ENCODE measurements at regions not wholly inside any gene's neighbourhood (a gene's known extent, or its start where the extent isn't known, plus 50 kb on each side); places are given as distances from the start of the nearest gene placed in this dataset.

- H3K27ac ChIP-seq = no peak overlapping the region
- peaks cover 0 to under 1% of the 10 kb centered on the region in 2 donors for H3K27me3 ChIP-seq
- H3K9me3 ChIP-seq = no peaks in the 10 kb centered on the region
- H3K36me3 ChIP-seq = no peaks in the 10 kb centered on the region
- no peaks in the 10 kb centered on the region for H3K4me1 ChIP-seq
- no peak for DNase-seq (ENCODE audit: low spot score in 2 of 2)
- no peak for TF ChIP-seq POLR2AphosphoS5 (IDR thresholded peaks at IDR 0.05)
- no peak for TF ChIP-seq POLR2A (IDR thresholded peaks at IDR 0.05)
- no peak for TF ChIP-seq CTCF (IDR thresholded peaks at IDR 0.05)
- H3K4me3 ChIP-seq = no peak overlapping the region
- intact Hi-C loops (cut with DNase I; ENCODE audit: low total_unique reads) = loop anchor here (10.0 kb wide), 1 partner anchor 1624 kb away; no protein-coding TSS in a partner anchor
Measured at GRCh38 chr2:175310813-175311504, 129.4 kb upstream of the ATP5MC3 start.

DNA sequence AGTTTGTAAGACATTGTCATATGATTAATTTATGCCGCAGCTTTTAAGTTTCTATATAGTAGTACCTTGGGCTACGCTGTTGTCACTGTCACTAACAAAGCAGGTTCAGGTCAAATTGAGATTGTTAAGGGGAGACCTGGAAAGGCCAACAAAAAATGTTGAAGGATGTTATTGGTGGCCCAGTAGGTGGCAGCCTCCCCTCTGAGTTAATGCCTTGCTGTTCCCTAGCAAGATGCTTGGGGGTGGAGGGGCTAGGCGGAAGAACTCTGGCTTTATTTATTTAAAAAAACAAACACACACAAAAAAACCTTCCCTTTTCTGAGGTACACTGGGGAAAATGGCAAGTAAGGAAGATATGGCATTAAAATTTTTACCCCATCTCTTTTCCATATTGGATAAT, 128.3 kb upstream of the ATP5MC3 start:
- TF ChIP-seq POLR2AphosphoS5 (IDR thresholded peaks at IDR 0.05) (no peak), CTCF (IDR thresholded peaks at IDR 0.05) (no peak), POLR2A (IDR thresholded peaks at IDR 0.05) (no peak)
- Histone ChIP-seq H3K27me3 (peaks cover 0 to 2% of the 10 kb centered on the region in 2 donors), H3K4me1 (no peaks in the 10 kb centered on the region), H3K36me3 (no peaks in the 10 kb centered on the region), H3K9me3 (no peaks in the 10 kb centered on the region), H3K4me3 (no peak overlapping the region), H3K27ac (no peak overlapping the region)
- DNase-seq (ENCODE audit: low spot score in 2 of 2) = no peak
- intact Hi-C loops (cut with DNase I; ENCODE audit: low total_unique reads) = loop anchor here (10.0 kb wide), 1 partner anchor 1625 kb away; no protein-coding TSS in a partner anchor

DNA sequence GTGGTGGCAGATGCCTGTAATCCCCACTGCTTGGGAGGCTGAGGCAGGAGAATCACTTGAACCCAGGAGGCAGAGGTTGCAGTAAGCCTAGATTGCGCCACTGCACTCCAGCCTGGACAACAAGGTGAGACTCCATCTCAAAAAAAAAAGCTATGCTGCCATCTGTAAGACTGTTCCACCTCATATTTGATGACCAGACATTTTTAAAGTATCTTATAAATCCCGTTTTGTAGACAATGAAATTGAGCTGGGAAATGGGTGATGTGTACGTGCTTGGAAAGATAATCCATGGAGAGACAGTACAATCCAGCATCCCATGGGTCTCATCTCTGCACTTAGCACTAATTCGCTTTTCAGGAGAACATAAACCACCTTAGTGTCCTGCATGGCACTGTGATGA, 126.5 kb upstream of the ATP5MC3 start:
- no peaks in the 10 kb centered on the region for H3K4me1 ChIP-seq
- no peak overlapping the region for H3K27ac ChIP-seq
- H3K27me3 ChIP-seq = peaks cover 0 to 2% of the 10 kb centered on the region in 2 donors
- H3K9me3 ChIP-seq = no peaks in the 10 kb centered on the region
- TF ChIP-seq CTCF (IDR thresholded peaks at IDR 0.05) = no peak
- no peak for TF ChIP-seq POLR2AphosphoS5 (IDR thresholded peaks at IDR 0.05)
- TF ChIP-seq POLR2A (IDR thresholded peaks at IDR 0.05) = no peak
- no peak overlapping the region for H3K4me3 ChIP-seq
- H3K36me3 ChIP-seq = no peaks in the 10 kb centered on the region
- intact Hi-C loops (cut with DNase I; ENCODE audit: low total_unique reads) = no loop called here
- no peak for DNase-seq (ENCODE audit: low spot score in 2 of 2)

- no peaks in the 10 kb centered on the region for H3K9me3 ChIP-seq
- no peaks in the 10 kb centered on the region for H3K36me3 ChIP-seq
- intact Hi-C loops (cut with DNase I; ENCODE audit: low total_unique reads) = no loop called here
- peaks cover 0 to 2% of the 10 kb centered on the region in 2 donors for H3K27me3 ChIP-seq
- H3K27ac ChIP-seq = no peak overlapping the region
- TF ChIP-seq CTCF (IDR thresholded peaks at IDR 0.05) = no peak
- TF ChIP-seq POLR2A (IDR thresholded peaks at IDR 0.05) = no peak
- TF ChIP-seq POLR2AphosphoS5 (IDR thresholded peaks at IDR 0.05) = no peak
- no peak overlapping the region for H3K4me3 ChIP-seq
- DNase-seq (ENCODE audit: low spot score in 2 of 2) = no peak
- no peaks in the 10 kb centered on the region for H3K4me1 ChIP-seq
Measured at GRCh38 chr2:175304541-175304940, 123.0 kb upstream of the ATP5MC3 start.

GRCh38 chr2:175293776-175294175, 112.3 kb upstream of the ATP5MC3 start:
- DNase-seq (ENCODE audit: low spot score in 2 of 2) = no peak
- no peaks in the 10 kb centered on the region for H3K36me3 ChIP-seq
- H3K27me3 ChIP-seq = peaks cover 0 to 28% of the 10 kb centered on the region in 2 donors
- TF ChIP-seq POLR2AphosphoS5 (IDR thresholded peaks at IDR 0.05) = no peak
- TF ChIP-seq POLR2A (IDR thresholded peaks at IDR 0.05) = no peak
- TF ChIP-seq CTCF (IDR thresholded peaks at IDR 0.05) = no peak
- no peak overlapping the region for H3K4me3 ChIP-seq
- intact Hi-C loops (cut with DNase I; ENCODE audit: low total_unique reads) = no loop called here
- no peaks in the 10 kb centered on the region for H3K4me1 ChIP-seq
- peaks cover 0 to 5% of the 10 kb centered on the region in 2 donors for H3K9me3 ChIP-seq
- H3K27ac ChIP-seq = no peak overlapping the region
